Mammary epithelial cell (primary cell): ENCODE measurements at regions not wholly inside any gene's neighbourhood (a gene's known extent, or its start where the extent isn't known, plus 50 kb on each side); places are given as distances from the start of the nearest gene placed in this dataset.

Experiments
- EZH2 ChIP-seq: IDR thresholded peaks from 2 replicates; pipeline ENCODE4 v1.6.1; 2012; ENCODE audit warnings: low read length, inconsistent platforms, borderline replicate concordance
- TF ChIP-seq, protein P1 (sequence below), 2 donors: IDR thresholded peaks in 1 of 2; conservative IDR thresholded peaks in 1 of 2; 2 replicates each; pipeline ENCODE4 v1.5.1; 2011 to 2012; ENCODE audit warnings: inconsistent platforms in 2 of 2, low read length in 2 of 2, mild to moderate bottlenecking in 2 of 2, control low read depth in 1 of 2, low read depth in 1 of 2; ENCODE audit not compliant: insufficient read depth in 1 of 2; ENCODE audit errors: extremely low read depth in 1 of 2

DNA sequence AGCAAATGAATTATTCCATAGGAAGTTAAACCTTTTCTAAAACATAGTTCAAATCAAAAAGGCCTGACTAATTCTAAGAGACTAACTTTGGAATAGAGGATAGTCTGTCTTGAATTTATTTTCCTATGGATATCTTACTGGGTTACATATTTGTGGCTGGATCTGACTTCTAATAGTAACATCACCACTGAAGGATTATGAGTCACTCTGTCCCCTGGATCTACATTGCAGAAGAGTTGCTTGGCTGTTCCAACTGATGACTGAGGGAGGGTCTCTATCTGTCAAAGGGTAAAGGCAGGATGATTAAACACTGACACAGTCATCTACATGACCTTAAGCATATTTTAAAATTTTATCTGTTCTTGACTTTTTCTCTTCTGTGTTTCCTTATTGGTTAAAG, 119.6 kb upstream of the FST start:
- TF ChIP-seq, protein P1, sequence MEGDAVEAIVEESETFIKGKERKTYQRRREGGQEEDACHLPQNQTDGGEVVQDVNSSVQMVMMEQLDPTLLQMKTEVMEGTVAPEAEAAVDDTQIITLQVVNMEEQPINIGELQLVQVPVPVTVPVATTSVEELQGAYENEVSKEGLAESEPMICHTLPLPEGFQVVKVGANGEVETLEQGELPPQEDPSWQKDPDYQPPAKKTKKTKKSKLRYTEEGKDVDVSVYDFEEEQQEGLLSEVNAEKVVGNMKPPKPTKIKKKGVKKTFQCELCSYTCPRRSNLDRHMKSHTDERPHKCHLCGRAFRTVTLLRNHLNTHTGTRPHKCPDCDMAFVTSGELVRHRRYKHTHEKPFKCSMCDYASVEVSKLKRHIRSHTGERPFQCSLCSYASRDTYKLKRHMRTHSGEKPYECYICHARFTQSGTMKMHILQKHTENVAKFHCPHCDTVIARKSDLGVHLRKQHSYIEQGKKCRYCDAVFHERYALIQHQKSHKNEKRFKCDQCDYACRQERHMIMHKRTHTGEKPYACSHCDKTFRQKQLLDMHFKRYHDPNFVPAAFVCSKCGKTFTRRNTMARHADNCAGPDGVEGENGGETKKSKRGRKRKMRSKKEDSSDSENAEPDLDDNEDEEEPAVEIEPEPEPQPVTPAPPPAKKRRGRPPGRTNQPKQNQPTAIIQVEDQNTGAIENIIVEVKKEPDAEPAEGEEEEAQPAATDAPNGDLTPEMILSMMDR (conservative IDR thresholded peaks at IDR 0.05 in 1 of 2, IDR thresholded peaks at IDR 0.05 in 1 of 2; ENCODE audit: extremely low read depth in 1 of 2, insufficient read depth in 1 of 2, low read depth in 1 of 2, low read length in 2 of 2) = no peak
- TF ChIP-seq EZH2 = no peak
